NCI-H2107 treated with DMSO at 0.1 percent for 48 hours (cell line): ENCODE measurements at regions not wholly inside any gene's neighbourhood (a gene's known extent, or its start where the extent isn't known, plus 50 kb on each side); places are given as distances from the start of the nearest gene placed in this dataset.

ENCODE experiments used
- DNase-seq: peaks from one replicate; lab custom pipeline; 2025; ENCODE audit not compliant: unreplicated experiment; lab: John Stamatoyannopoulos, UW

- no peak for DNase-seq
Measured at GRCh38 chr17:12429116-12429515, 236.6 kb upstream of the MYOCD start.

DNA sequence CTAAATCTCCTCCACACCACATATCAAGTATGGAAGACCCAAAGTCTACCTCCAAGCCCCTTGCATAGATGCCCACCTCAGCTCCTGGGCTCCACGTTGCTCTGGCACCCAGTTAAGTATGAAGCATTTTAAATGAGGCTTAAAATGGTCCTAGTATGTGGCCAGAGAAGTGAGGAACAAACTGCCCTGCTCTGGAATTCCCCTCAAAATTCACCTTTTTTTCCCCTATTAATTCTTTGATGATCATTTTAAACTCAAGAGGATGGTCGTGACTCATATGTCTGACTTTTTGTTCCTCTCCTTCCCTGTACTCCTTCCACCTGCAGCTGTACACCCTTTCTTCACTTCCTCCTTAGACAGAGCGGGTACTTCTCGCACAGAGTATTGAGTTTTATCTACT is 234.5 kb upstream of the MYOCD start:
- DNase-seq = no peak

DNA sequence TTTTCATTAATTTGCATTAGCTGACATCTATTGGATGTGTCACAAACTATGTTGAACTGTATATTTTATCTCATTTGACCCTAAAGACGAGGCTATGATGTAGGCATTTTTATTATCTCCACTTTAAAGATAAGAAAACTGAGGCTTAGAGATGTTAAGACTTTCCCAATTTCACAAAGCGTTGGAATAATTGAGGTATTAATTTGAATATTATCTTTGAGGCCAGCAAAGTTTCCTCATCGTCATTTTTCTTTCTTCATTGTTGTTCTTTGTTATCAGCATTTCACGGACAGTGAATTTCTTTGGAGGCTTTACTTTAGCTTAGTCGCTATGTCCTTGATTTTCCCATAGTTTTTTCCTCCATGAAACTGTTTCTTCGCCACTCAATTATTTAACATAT is 227.5 kb upstream of the MYOCD start:
- DNase-seq = no peak

- DNase-seq = no peak
Measured at GRCh38 chr17:12438813-12439586, 226.7 kb upstream of the MYOCD start.

DNA sequence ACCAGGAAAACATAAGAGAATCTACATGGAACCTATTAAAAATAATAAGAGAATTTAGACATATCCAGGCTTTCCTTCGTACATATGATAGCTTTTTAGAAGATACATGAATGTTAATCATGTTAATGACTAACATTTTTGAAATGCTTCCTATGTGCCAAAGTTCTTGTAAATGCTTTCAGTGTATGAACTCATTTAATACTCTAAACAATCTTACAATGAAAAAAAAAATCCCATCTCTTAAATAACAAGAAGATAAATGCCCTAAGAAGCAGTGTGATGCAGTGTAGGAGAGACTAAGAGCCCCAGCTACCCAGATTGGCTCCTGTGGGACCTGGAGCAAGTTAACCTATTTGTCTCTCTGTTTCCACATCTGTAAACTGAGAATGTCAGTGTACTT is 220.4 kb upstream of the MYOCD start:
- DNase-seq = no peak

GRCh38 chr17:12457493-12457892 is 208.2 kb upstream of the MYOCD start:
- DNase-seq = no peak

- DNase-seq = no peak
Measured at GRCh38 chr17:12459736-12460135, 206.0 kb upstream of the MYOCD start.

DNA sequence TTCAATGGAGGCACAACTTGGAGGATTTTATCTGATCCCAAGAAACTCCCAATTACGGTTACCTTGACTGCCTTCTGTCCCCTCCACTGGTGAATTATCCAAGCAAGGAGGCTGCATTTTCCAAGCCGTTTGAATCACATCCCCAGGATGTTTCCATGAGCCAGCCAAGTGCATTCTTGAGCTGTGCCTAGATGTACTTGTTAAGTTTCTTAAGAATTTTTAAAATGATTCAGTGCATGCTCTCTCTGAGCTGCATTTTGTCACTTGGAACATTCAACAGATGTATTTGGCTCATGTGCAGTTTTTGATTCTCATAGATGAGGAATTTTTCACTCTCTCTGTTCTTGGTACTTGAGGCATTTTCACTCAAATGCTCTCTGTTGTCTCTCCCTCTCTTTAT is 202.6 kb upstream of the MYOCD start:
- DNase-seq = no peak

DNA sequence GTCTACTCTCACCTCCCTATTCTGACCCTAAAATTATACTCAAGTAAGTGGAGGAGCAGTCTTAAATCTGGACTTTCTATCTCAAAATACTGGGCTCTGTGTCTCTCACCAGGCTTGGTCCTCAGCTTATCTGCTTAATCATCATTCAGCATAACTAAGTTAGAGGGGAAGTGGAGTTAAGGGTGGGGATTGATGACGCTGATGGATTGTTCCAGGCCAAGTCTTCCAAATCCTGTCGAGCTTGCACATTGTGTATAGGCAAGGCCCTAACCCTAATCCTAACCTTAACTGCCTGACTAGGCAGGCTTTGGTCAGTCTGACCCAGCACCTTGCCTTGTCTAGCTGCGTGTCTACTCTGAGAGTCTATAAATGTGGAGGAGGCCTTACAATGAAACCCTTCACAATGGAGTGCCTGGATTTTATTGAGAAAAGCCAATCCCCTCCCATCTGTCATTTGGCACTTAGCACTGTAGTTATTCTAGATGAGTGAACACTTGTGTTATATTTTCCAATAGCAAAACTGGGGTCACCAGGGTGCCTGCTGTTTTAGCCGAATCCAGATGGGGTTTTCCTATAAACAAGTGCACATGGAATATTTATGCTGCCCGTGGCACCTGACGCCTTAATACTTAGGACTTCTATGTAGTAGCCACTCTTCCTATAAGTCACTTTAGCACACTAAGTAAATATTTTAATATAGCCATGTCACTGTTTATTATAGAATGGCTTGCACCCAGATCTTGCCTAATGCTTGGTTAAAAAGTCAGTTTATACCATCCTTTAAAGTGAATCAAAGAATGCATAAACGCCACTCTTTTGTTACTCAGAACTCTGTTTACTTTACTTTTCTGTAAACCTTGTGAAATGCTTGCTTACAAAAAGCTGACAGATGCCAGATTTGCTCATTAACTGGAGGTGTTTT is 193.2 kb upstream of the MYOCD start:
- no peak for DNase-seq

GRCh38 chr17:12478311-12478710 is 187.4 kb upstream of the MYOCD start:
- no peak for DNase-seq

DNA sequence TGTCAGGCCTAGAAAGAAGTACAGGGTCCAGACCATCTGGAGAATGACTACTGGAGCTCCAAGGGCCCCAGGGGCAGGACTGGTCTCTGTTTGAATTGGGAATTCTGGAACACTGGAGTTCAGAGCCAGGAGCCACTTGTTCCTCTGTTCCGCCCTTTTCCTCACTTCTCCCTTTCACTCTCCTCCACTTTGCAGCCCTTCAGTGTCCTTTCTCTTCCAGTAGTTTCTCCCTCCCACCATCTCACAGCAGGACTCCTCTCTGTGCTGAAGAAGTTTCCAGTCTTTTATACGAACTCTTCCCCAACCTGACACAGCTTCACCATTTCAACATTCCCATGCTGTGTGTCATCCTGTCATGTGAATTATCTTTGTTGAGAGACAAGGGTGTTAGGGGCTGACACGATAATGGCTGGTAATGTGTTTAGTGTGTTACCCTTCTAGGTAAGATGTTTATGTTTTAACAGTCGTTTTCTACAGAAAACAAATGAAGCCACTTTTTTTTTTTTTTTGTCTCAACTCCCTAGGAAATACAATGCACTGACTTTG is 180.3 kb upstream of the MYOCD start:
- DNase-seq = no peak

DNA sequence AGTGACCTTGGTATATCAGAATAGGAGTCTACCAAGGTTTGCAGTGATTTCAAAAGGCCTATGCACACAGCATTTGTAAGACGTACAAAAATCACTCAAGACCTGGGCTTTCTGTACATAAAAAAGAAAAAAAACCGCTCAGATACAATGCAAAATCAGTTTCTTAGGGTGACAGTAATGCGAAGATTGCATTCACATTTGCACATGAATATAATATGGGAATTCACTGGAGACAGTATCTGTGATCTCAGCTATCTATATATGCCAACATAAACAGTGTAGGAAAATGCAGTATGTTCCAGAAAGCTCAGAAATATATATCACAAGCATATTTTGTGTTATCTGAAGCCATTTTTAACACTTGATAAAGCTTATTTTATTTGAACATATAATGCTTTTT is 176.4 kb upstream of the MYOCD start:
- DNase-seq = no peak

GRCh38 chr17:12492450-12492849 is 173.2 kb upstream of the MYOCD start:
- no peak for DNase-seq

GRCh38 chr17:12505866-12506265 is 159.8 kb upstream of the MYOCD start:
- no peak for DNase-seq

- DNase-seq = no peak
Measured at GRCh38 chr17:12507026-12507595, 158.6 kb upstream of the MYOCD start.

- no peak for DNase-seq
Measured at GRCh38 chr17:12509801-12510200, 155.9 kb upstream of the MYOCD start.

DNA sequence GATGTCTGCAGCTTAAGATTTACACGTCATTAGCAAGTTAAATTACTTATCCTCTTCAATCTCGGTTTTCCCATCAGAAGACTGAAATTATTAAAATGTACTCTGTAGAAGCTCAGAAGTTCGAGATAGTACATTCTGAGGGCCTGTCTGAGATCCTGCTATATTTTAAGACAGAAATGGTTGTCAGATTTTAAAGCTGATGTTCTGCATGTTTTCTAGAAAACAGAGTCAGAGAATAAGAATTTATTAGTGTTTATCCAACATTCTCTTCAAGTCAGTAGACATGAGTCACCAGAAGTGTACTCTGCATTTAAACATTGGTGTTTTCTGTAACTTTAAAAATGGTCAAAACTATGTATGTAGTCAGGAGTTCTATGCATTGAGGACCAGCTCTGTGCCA is 155.2 kb upstream of the MYOCD start:
- DNase-seq = no peak

DNA sequence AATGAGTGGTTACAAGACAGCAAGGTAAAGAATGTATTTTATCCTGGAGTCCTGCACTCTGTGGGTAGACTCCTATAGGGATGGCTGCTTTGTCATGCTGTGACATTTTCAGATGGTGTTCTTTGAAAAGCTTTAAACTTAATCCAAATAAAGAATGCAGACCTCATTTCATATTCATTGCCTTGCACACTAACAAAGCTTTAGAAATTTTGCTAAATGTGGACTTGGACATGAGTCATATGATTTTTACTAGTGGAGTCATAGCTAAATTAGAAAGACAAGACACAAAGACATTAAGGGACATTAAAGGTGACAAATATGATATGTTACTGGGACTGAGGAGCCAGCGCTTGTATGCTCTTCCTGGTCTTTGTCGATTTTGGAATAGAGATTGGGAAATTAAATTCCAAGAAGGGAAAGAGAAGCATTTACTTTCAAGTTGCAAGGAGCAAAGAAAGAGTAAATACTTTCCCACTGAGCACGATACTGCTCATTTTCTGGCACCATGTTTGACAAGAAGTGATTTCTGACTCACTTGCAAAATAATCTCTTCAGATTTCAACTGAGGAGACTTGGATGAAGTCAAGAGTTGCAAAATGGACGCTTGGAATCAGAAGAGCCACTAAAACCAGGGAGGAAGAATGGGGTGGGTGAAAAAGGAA is 152.9 kb upstream of the MYOCD start:
- no peak for DNase-seq

GRCh38 chr17:12514596-12514995 is 151.1 kb upstream of the MYOCD start:
- DNase-seq = no peak

DNA sequence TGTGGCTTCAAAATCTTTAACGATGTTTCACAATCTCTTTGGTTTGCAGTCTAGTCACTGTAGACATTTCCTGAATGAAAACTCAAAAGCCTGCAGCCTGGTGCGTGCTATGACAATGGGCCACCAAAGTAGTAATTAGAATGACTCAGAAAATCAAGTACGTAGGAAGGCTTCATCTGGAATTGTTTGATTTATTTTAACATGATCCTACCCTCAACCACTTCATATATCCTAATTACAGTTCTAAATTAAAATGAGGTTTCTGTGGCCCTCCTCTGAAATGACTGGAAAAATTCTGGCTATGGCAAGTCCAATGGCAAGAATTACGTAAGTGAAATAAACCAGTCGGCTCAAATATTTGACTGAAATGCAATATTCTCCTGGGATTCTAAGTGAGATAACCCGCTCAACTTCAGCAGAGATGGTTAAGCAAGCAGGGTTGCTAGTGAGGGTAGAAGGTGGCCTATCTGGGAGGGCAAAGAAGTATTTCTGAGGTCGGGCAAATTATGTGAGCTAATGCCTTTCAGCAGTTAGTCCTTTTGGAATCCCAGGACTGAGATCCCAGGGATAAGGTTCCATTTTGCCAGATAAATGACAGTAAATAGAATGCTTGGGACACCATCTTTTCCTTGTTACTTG is 145.6 kb upstream of the MYOCD start:
- no peak for DNase-seq

DNA sequence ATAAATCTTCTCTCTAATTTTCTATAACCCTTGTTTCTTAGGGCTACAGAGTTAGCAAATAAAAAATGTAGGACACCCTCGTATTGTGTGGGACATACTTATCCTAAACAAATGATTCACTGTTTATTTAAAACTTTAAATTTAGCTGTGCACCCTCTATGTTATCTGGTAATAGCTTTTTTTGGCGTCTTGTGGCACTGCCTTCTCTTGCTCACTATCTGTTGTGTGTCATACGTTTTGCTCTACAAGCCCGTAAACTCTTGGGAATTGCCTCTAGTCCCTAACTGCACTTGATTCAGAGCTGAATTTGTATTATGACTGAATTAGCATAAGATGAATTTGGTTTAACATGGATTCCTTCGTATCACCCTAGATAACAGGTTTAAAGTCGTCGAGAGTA is 144.3 kb upstream of the MYOCD start:
- DNase-seq = no peak
